ENCODE measurements at regions not wholly inside any gene's neighbourhood (a gene's known extent, or its start where the extent isn't known, plus 50 kb on each side); places are given as distances from the start of the nearest gene placed in this dataset.
"Not testable (repeated sequence)": the region's sequence is repeated elsewhere in the genome, so short reads cannot be mapped to it uniquely, and the experiment has no call there.

GRCh38 chr6:37078814-37079213 lies 73.4 kb downstream of the FGD2 start:
- Mint-ChIP-seq H3K36me3 (ENCODE audit: low read depth) (no peaks in the 10 kb centered on the region), H3K27ac (no peak overlapping the region), H3K9me3 (no peaks in the 10 kb centered on the region), H3K4me1 (ENCODE audit: low read depth) (peaks cover 30% of the 10 kb centered on the region), H3K4me3 (no peak overlapping the region), H3K27me3 (peaks cover 5% of the 10 kb centered on the region)
- intact Hi-C loops (cut with micrococcal nuclease) = no loop called here

- Mint-ChIP-seq H3K9me3 (no peaks in the 10 kb centered on the region), H3K36me3 (ENCODE audit: low read depth) (no peaks in the 10 kb centered on the region), H3K27me3 (peaks cover 5% of the 10 kb centered on the region), H3K4me3 (no peak overlapping the region), H3K27ac (no peak overlapping the region), H3K4me1 (ENCODE audit: low read depth) (peaks cover 48% of the 10 kb centered on the region)
- intact Hi-C loops (cut with micrococcal nuclease) = no loop called here
Observed at GRCh38 chr6:37081042-37081607, 75.7 kb downstream of the FGD2 start.

- H3K36me3 Mint-ChIP-seq (ENCODE audit: low read depth) = no peaks in the 10 kb centered on the region
- no peaks in the 10 kb centered on the region for H3K9me3 Mint-ChIP-seq
- peaks cover 53% of the 10 kb centered on the region for H3K4me1 Mint-ChIP-seq (ENCODE audit: low read depth)
- peak overlapping the region; percentile 54 for H3K27ac Mint-ChIP-seq
- H3K27me3 Mint-ChIP-seq = peaks cover 3% of the 10 kb centered on the region
- H3K4me3 Mint-ChIP-seq = no peak overlapping the region
- intact Hi-C loops (cut with micrococcal nuclease) = no loop called here
Observed at GRCh38 chr6:37082390-37083130, 77.1 kb downstream of the FGD2 start.

GRCh38 chr6:37083243-37084138 lies 78.0 kb downstream of the FGD2 start:
- H3K27ac Mint-ChIP-seq = peak overlapping the region; percentile 54
- H3K27me3 Mint-ChIP-seq = no peaks in the 10 kb centered on the region
- H3K36me3 Mint-ChIP-seq (ENCODE audit: low read depth) = no peaks in the 10 kb centered on the region
- intact Hi-C loops (cut with micrococcal nuclease) = no loop called here
- no peaks in the 10 kb centered on the region for H3K9me3 Mint-ChIP-seq
- H3K4me1 Mint-ChIP-seq (ENCODE audit: low read depth) = peaks cover 51% of the 10 kb centered on the region
- no peak overlapping the region for H3K4me3 Mint-ChIP-seq

- intact Hi-C loops (cut with micrococcal nuclease); H3K9me3 Mint-ChIP-seq; H3K27me3 Mint-ChIP-seq; H3K4me3 Mint-ChIP-seq; H3K36me3 Mint-ChIP-seq (ENCODE audit: low read depth): not testable (repeated sequence)
- peaks cover 51% of the 10 kb centered on the region for H3K4me1 Mint-ChIP-seq (ENCODE audit: low read depth)
- peak overlapping the region; percentile 22 for H3K27ac Mint-ChIP-seq
Observed at GRCh38 chr6:37084665-37085064, 79.2 kb downstream of the FGD2 start.

- Mint-ChIP-seq H3K27ac (peak overlapping the region; percentile 22), H3K4me3 (no peak overlapping the region), H3K36me3 (ENCODE audit: low read depth) (no peaks in the 10 kb centered on the region), H3K4me1 (ENCODE audit: low read depth) (peaks cover 51% of the 10 kb centered on the region), H3K9me3 (no peaks in the 10 kb centered on the region), H3K27me3 (no peaks in the 10 kb centered on the region)
- intact Hi-C loops (cut with micrococcal nuclease) = no loop called here
Observed at GRCh38 chr6:37085198-37085597, 79.7 kb downstream of the FGD2 start.

GRCh38 chr6:37088897-37089296 lies 81.1 kb upstream of the PIM1 start:
- intact Hi-C loops (cut with micrococcal nuclease) = no loop called here
- peaks cover 28% of the 10 kb centered on the region for H3K4me1 Mint-ChIP-seq (ENCODE audit: low read depth)
- no peak overlapping the region for H3K4me3 Mint-ChIP-seq
- H3K27ac Mint-ChIP-seq = no peak overlapping the region
- no peaks in the 10 kb centered on the region for H3K36me3 Mint-ChIP-seq (ENCODE audit: low read depth)
- peaks cover 2% of the 10 kb centered on the region for H3K27me3 Mint-ChIP-seq
- H3K9me3 Mint-ChIP-seq = no peaks in the 10 kb centered on the region

GRCh38 chr6:37089783-37090182 lies 80.2 kb upstream of the PIM1 start:
- H3K27me3 Mint-ChIP-seq = peaks cover 2% of the 10 kb centered on the region
- H3K9me3 Mint-ChIP-seq = no peaks in the 10 kb centered on the region
- H3K4me3 Mint-ChIP-seq = no peak overlapping the region
- peaks cover 22% of the 10 kb centered on the region for H3K4me1 Mint-ChIP-seq (ENCODE audit: low read depth)
- H3K36me3 Mint-ChIP-seq (ENCODE audit: low read depth) = no peaks in the 10 kb centered on the region
- H3K27ac Mint-ChIP-seq = no peak overlapping the region
- intact Hi-C loops (cut with micrococcal nuclease) = no loop called here

- H3K4me1 Mint-ChIP-seq (ENCODE audit: low read depth) = peaks cover 16% of the 10 kb centered on the region
- H3K36me3 Mint-ChIP-seq (ENCODE audit: low read depth); intact Hi-C loops (cut with micrococcal nuclease); H3K4me3 Mint-ChIP-seq; H3K27me3 Mint-ChIP-seq; H3K9me3 Mint-ChIP-seq; H3K27ac Mint-ChIP-seq: not testable (repeated sequence)
Observed at GRCh38 chr6:37091104-37091503, 78.8 kb upstream of the PIM1 start.

- H3K27ac Mint-ChIP-seq; H3K36me3 Mint-ChIP-seq (ENCODE audit: low read depth); H3K4me3 Mint-ChIP-seq; H3K27me3 Mint-ChIP-seq; H3K9me3 Mint-ChIP-seq; intact Hi-C loops (cut with micrococcal nuclease): not testable (repeated sequence)
- H3K4me1 Mint-ChIP-seq (ENCODE audit: low read depth) = peaks cover 16% of the 10 kb centered on the region
Observed at GRCh38 chr6:37091586-37091985, 78.4 kb upstream of the PIM1 start.

- Mint-ChIP-seq H3K4me1 (ENCODE audit: low read depth) (peaks cover 10% of the 10 kb centered on the region), H3K9me3 (no peaks in the 10 kb centered on the region), H3K36me3 (ENCODE audit: low read depth) (no peaks in the 10 kb centered on the region), H3K27ac (no peak overlapping the region), H3K27me3 (peaks cover 2% of the 10 kb centered on the region), H3K4me3 (no peak overlapping the region)
- intact Hi-C loops (cut with micrococcal nuclease) = no loop called here
Observed at GRCh38 chr6:37092923-37093727, 76.8 kb upstream of the PIM1 start.

GRCh38 chr6:37093728-37094069 lies 76.3 kb upstream of the PIM1 start:
- Mint-ChIP-seq H3K27me3 (peaks cover 2% of the 10 kb centered on the region), H3K4me1 (ENCODE audit: low read depth) (peaks cover 10% of the 10 kb centered on the region), H3K9me3 (no peaks in the 10 kb centered on the region), H3K36me3 (ENCODE audit: low read depth) (no peaks in the 10 kb centered on the region), H3K27ac (no peak overlapping the region), H3K4me3 (no peak overlapping the region)
- intact Hi-C loops (cut with micrococcal nuclease) = no loop called here

GRCh38 chr6:37095997-37096396 lies 74.0 kb upstream of the PIM1 start:
- Mint-ChIP-seq H3K36me3 (ENCODE audit: low read depth) (no peaks in the 10 kb centered on the region), H3K27ac (no peak overlapping the region), H3K9me3 (no peaks in the 10 kb centered on the region), H3K4me3 (no peak overlapping the region), H3K4me1 (ENCODE audit: low read depth) (peaks cover 15% of the 10 kb centered on the region), H3K27me3 (peaks cover 2% of the 10 kb centered on the region)
- intact Hi-C loops (cut with micrococcal nuclease) = no loop called here

GRCh38 chr6:37097335-37097734 lies 72.6 kb upstream of the PIM1 start:
- H3K27me3 Mint-ChIP-seq = peaks cover 5% of the 10 kb centered on the region
- intact Hi-C loops (cut with micrococcal nuclease) = no loop called here
- no peak overlapping the region for H3K4me3 Mint-ChIP-seq
- H3K9me3 Mint-ChIP-seq = no peaks in the 10 kb centered on the region
- H3K36me3 Mint-ChIP-seq (ENCODE audit: low read depth) = no peaks in the 10 kb centered on the region
- peaks cover 29% of the 10 kb centered on the region for H3K4me1 Mint-ChIP-seq (ENCODE audit: low read depth)
- no peak overlapping the region for H3K27ac Mint-ChIP-seq

Measured in dendritic cell treated with granulocyte-macrophage colony-stimulating factor and Interleukin-4, amounts not matched to agents 40 ng/mL and 50 ng/mL, for 4 days (primary cell).